ENCODE measurements at regions not wholly inside any gene's neighbourhood (a gene's known extent, or its start where the extent isn't known, plus 50 kb on each side); places are given as distances from the start of the nearest gene placed in this dataset.

GRCh38 chr4:97105347-97106099 is 1037.8 kb downstream of the STPG2 start:
- dilution Hi-C loops (cut with MboI; ENCODE audit: extremely low pct_ligation_motif_present, low sequenced_read_pairs) = no loop called here
- Histone ChIP-seq H3K36me3 (ENCODE audit: control insufficient read depth in 2 of 2, extremely low read depth in 1 of 2, insufficient read depth in 2 of 2, low read length in 2 of 2) (no peaks in the 10 kb centered on the region), H3K9ac (replicated peaks; ENCODE audit: extremely low read depth, insufficient read depth, low read length) (no peak overlapping the region), H3K27me3 (ENCODE audit: control insufficient read depth in 2 of 2, insufficient read depth in 2 of 2, low read length in 2 of 2) (no peaks in the 10 kb centered on the region), H3K4me1 (ENCODE audit: control insufficient read depth, extremely low read depth, insufficient read depth, low read length) (no peaks in the 10 kb centered on the region), H3K9me3 (replicated peaks; ENCODE audit: control insufficient read depth, insufficient read depth, low read length) (no peaks in the 10 kb centered on the region), H3K4me3 (replicated peaks in 1 of 3; ENCODE audit: insufficient read depth in 1 of 3, low read depth in 1 of 3, low read length in 3 of 3) (no peak overlapping the region), H3K79me2 (ENCODE audit: control insufficient read depth, insufficient read depth, low read length) (no peaks in the 10 kb centered on the region), H3K9me1 (replicated peaks; ENCODE audit: control insufficient read depth, extremely low read depth, insufficient read depth, low read length) (no peaks in the 10 kb centered on the region), H2AFZ (ENCODE audit: low read depth, low read length) (no peak overlapping the region), H3K27ac (ENCODE audit: insufficient read depth, low read depth, low read length) (no peak overlapping the region), H3K4me2 (ENCODE audit: insufficient read depth, low read length) (no peak overlapping the region), H4K20me1 (replicated peaks; ENCODE audit: control insufficient read depth, extremely low read depth, insufficient read depth, low read length) (no peaks in the 10 kb centered on the region)
- no peak for TF ChIP-seq JUN (IDR thresholded peaks at IDR 0.05; ENCODE audit: borderline replicate concordance, insufficient read depth, insufficient read length, low read depth)
- no peak for TF ChIP-seq MYC (IDR thresholded peaks at IDR 0.05; ENCODE audit: low read depth, low read length)
- TF ChIP-seq GATA2 (IDR thresholded peaks at IDR 0.05; ENCODE audit: insufficient read depth, insufficient read length, low read depth, low read length) = no peak
- no peak for TF ChIP-seq CTCF (IDR thresholded peaks at IDR 0.05; ENCODE audit: extremely low read depth in 1 of 2, insufficient read depth in 1 of 2, low read depth in 1 of 2, low read length in 2 of 2)
- TF ChIP-seq MAX (IDR thresholded peaks at IDR 0.05; ENCODE audit: insufficient read depth, insufficient read length) = no peak
- TF ChIP-seq POLR2AphosphoS5 (IDR thresholded peaks at IDR 0.05; ENCODE audit: insufficient read depth, low read depth, low read length) = no peak
- TF ChIP-seq EZH2 (IDR thresholded peaks at IDR 0.05; ENCODE audit: borderline replicate concordance, low read depth, low read length, severe bottlenecking) = no peak
- TF ChIP-seq POLR2A (IDR thresholded peaks at IDR 0.05; ENCODE audit: low read depth, low read length) = no peak
- TF ChIP-seq FOS (IDR thresholded peaks at IDR 0.05; ENCODE audit: borderline replicate concordance, insufficient read depth, low read length) = no peak
- ChIA-PET CTCF (no interaction called here), POLR2A (no interaction called here)
- DNase-seq (ENCODE audit: low read depth, low spot score) = no peak
- FAIRE-seq = no peak
- BruUV-seq (replicated peaks) = no TSS peak
- intact Hi-C loops (cut with micrococcal nuclease) = no loop called here
